IMR-90 (cell line): ENCODE measurements at regions not wholly inside any gene's neighbourhood (a gene's known extent, or its start where the extent isn't known, plus 50 kb on each side); places are given as distances from the start of the nearest gene placed in this dataset.
"Not testable (repeated sequence)": the region's sequence is repeated elsewhere in the genome, so short reads cannot be mapped to it uniquely, and the experiment has no call there.

Experiments used
- ATAC-seq: fragments of 200-7000 bp; cut with Tn5 transposase; 2 replicates; pipeline ENCODE4 v1.9.1; 2020; ENCODE audit warnings: low read depth, mild to moderate bottlenecking, moderate library complexity
- BruUV-seq: library from RNA; stranded (reverse); fragments of 400-500 nt; replicated peaks from 2 replicates; lab custom pipeline; 2021; lab: Mats Ljungman, UMichigan
- CTCF ChIA-PET: fragments of 300-600 bp; formaldehyde crosslinking; extraction: SDS; loops from one replicate; lab custom pipeline; 2021; ENCODE audit warnings: antibody characterized with exemption; lab: Yijun Ruan, JAX
- POLR2A ChIA-PET: fragments of 300-600 bp; sonication (Branson Sonifier 250); formaldehyde crosslinking; loops from one replicate; lab custom pipeline; 2022; ENCODE audit warnings: antibody characterized with exemption; ENCODE audit not compliant: unreplicated experiment; lab: Charles Lee
- DNase-seq: peaks from one replicate; pipeline ENCODE4 v3.0.0; 2013
- H2AFZ ChIP-seq: replicated peaks from 2 replicates; pipeline ENCODE3; 2013; ENCODE audit warnings: low read length, mild to moderate bottlenecking; ENCODE audit not compliant: poor library complexity
- H2AK5ac ChIP-seq: 2 replicates; pipeline ENCODE4 v1.6.1; 2013; ENCODE audit warnings: low read depth, low read length, inconsistent platforms
- H2AK9ac ChIP-seq: replicated peaks from 2 replicates; pipeline ENCODE3; 2013; ENCODE audit warnings: mild to moderate bottlenecking, low read depth, low read length, moderate library complexity; ENCODE audit not compliant: poor library complexity
- H2BK120ac ChIP-seq: 2 replicates; pipeline ENCODE4 v1.6.1; 2013; ENCODE audit warnings: low read depth, low read length, inconsistent platforms
- H2BK15ac ChIP-seq: 3 replicates; pipeline ENCODE4 v1.6.1; 2013; ENCODE audit warnings: low read depth, low read length, inconsistent platforms
- H2BK20ac ChIP-seq: 2 replicates; pipeline ENCODE4 v1.6.1; 2013; ENCODE audit warnings: low read depth, mild to moderate bottlenecking, inconsistent platforms, low read length, moderate library complexity
- H2BK5ac ChIP-seq: 2 replicates; pipeline ENCODE4 v1.6.1; 2013; ENCODE audit warnings: mild to moderate bottlenecking, low read depth, low read length, inconsistent platforms; ENCODE audit not compliant: poor library complexity, severe bottlenecking
- H3K14ac ChIP-seq: replicated peaks from 2 replicates; pipeline ENCODE4 v1.6.1; 2013; ENCODE audit warnings: low read depth, low read length, inconsistent platforms
- H3K18ac ChIP-seq: 2 replicates; pipeline ENCODE4 v1.6.1; 2013; ENCODE audit warnings: low read depth, low read length, control low read depth
- H3K23ac ChIP-seq: 2 replicates; pipeline ENCODE4 v1.6.1; 2013; ENCODE audit warnings: low read depth, low read length, inconsistent platforms
- H3K27ac ChIP-seq: 2 replicates; pipeline ENCODE4 v1.5.1; 2013; ENCODE audit warnings: mild to moderate bottlenecking, control low read depth, low read length; ENCODE audit not compliant: insufficient read depth
- H3K27me3 ChIP-seq: 2 replicates; pipeline ENCODE4 v1.6.1; 2013; ENCODE audit warnings: low read length; ENCODE audit not compliant: control insufficient read depth, insufficient read depth
- H3K36me3 ChIP-seq: 2 replicates; pipeline ENCODE4 v1.6.1; 2013; ENCODE audit warnings: low read length, mixed read lengths; ENCODE audit not compliant: control insufficient read depth, insufficient read depth
- H3K4ac ChIP-seq: 2 replicates; pipeline ENCODE4 v1.6.1; 2013; ENCODE audit warnings: low read depth, low read length, inconsistent platforms
- H3K4me1 ChIP-seq: 2 replicates; pipeline ENCODE4 v1.6.1; 2013; ENCODE audit warnings: low read length, mixed read lengths; ENCODE audit not compliant: control insufficient read depth, insufficient read depth
- H3K4me2 ChIP-seq: 2 replicates; pipeline ENCODE4 v1.6.1; 2013; ENCODE audit warnings: low read depth, mild to moderate bottlenecking, control low read depth, low read length, moderate library complexity
- H3K4me3 ChIP-seq: 2 replicates; pipeline ENCODE4 v1.5.1; 2013; ENCODE audit warnings: low read depth, mild to moderate bottlenecking, control low read depth, low read length, moderate library complexity; ENCODE audit not compliant: insufficient read depth
- H3K56ac ChIP-seq: 2 replicates; pipeline ENCODE4 v1.6.1; 2013; ENCODE audit warnings: low read length, inconsistent platforms; ENCODE audit not compliant: insufficient read depth; ENCODE audit errors: extremely low read depth
- H3K79me1 ChIP-seq, 2 experiments: 2 replicates each; pipeline ENCODE4 v1.6.1; 2013; ENCODE audit warnings: low read length in 2 of 2, inconsistent platforms in 1 of 2, low read depth in 1 of 2
- H3K9ac ChIP-seq: 2 replicates; pipeline ENCODE4 v1.6.1; 2013; ENCODE audit warnings: low read depth, low read length, control low read depth
- H3K9me1 ChIP-seq: 2 replicates; pipeline ENCODE4 v1.6.1; 2013; ENCODE audit warnings: low read length, inconsistent platforms; ENCODE audit not compliant: insufficient read depth
- H3K9me3 ChIP-seq: 2 replicates; pipeline ENCODE4 v1.6.1; 2013; ENCODE audit warnings: low read length; ENCODE audit not compliant: control insufficient read depth, insufficient read depth
- H4K20me1 ChIP-seq: 2 replicates; pipeline ENCODE4 v1.6.1; 2013; ENCODE audit warnings: low read length, inconsistent platforms; ENCODE audit not compliant: insufficient read depth
- H4K5ac ChIP-seq: 2 replicates; pipeline ENCODE4 v1.6.1; 2013; ENCODE audit warnings: mild to moderate bottlenecking, low read depth, low read length, control low read depth
- H4K8ac ChIP-seq, 2 experiments: 2 replicates each; pipeline ENCODE4 v1.6.1; 2013; ENCODE audit warnings: low read depth in 2 of 2, low read length in 2 of 2, control low read depth in 1 of 2, inconsistent platforms in 1 of 2
- H4K91ac ChIP-seq: 2 replicates; pipeline ENCODE4 v1.6.1; 2013; ENCODE audit warnings: low read depth, low read length, inconsistent platforms; ENCODE audit not compliant: insufficient read depth
- CEBPB ChIP-seq: IDR thresholded peaks from 2 replicates; pipeline ENCODE4 v1.6.1; 2012; ENCODE audit warnings: low read depth, low read length, improper control_type of control experiment
- FOS ChIP-seq: fragments of 150-350 bp; IDR thresholded peaks from 2 replicates; pipeline ENCODE4 v1.6.1; 2016; ENCODE audit warnings: low read depth, low read length
- MAZ ChIP-seq: IDR thresholded peaks from 2 replicates; pipeline ENCODE4 v1.6.1; 2012; ENCODE audit warnings: low read depth, mild to moderate bottlenecking, low read length, improper control_type of control experiment, moderate library complexity, borderline replicate concordance
- MXI1 ChIP-seq: IDR thresholded peaks from 2 replicates; pipeline ENCODE4 v1.6.1; 2012; ENCODE audit warnings: low read depth, mild to moderate bottlenecking, low read length, moderate library complexity, borderline replicate concordance
- SMC3 ChIP-seq: fragments of 150-350 bp; IDR thresholded peaks from 2 replicates; pipeline ENCODE4 v1.6.1; 2016; ENCODE audit warnings: low read depth, mild to moderate bottlenecking, antibody characterized with exemption, low read length, moderate library complexity
- WGBS, 2 experiments: methylation state at CpG; one replicate each; pipeline versions ENCODE4 v1.1.5 to v1.1.7; 2013; ENCODE audit warnings: missing lambda C conversion rate in 2 of 2; ENCODE audit not compliant: insufficient read length in 1 of 2; ENCODE audit errors: extremely low coverage in 2 of 2; 5-methylcytosine and 5-hydroxymethylcytosine counted together
- dilution Hi-C: fragments of 300-500 bp; cut with HindIII; formaldehyde crosslinking; loops from one replicate; pipeline ENCODE4 v1.14.3; 2018; ENCODE audit warnings: low sequenced_read_pairs; ENCODE audit not compliant: unreplicated experiment
- in situ Hi-C: fragments of 300-500 bp; cut with MboI; formaldehyde crosslinking; loops from 3 replicates; pipeline ENCODE4 v1.14.3; 2019; ENCODE audit warnings: low sequenced_read_pairs, inconsistent platforms, mixed read lengths
- intact Hi-C: fragments of 100-400 bp; cut with micrococcal nuclease; formaldehyde crosslinking; loops from 2 replicates; pipeline ENCODE4 v1.10.0; 2022
- TF ChIP-seq, protein P1 (sequence below): fragments of 150-350 bp; IDR thresholded peaks from 2 replicates; pipeline ENCODE4 v1.6.1; 2017; ENCODE audit warnings: mild to moderate bottlenecking, antibody characterized with exemption, low read length, low read depth
- TF ChIP-seq, protein P2 (sequence below): conservative IDR thresholded peaks from 2 replicates; pipeline ENCODE4 v1.5.1; 2012; ENCODE audit warnings: mild to moderate bottlenecking, low read depth, low read length, improper control_type of control experiment

GRCh38 chr14:106396999-106397398 is 870.6 kb downstream of the TMEM121 start:
- Histone ChIP-seq H3K23ac (no peak overlapping the region), H3K56ac (no peak overlapping the region), H3K9ac (no peak overlapping the region), H4K5ac (no peak overlapping the region), H3K4me3 (no peak overlapping the region), H3K9me1 (no peaks in the 10 kb centered on the region), H3K27ac (no peak overlapping the region), H3K18ac (no peak overlapping the region), H4K91ac (no peak overlapping the region), H3K36me3 (no peaks in the 10 kb centered on the region), H2AFZ (no peak overlapping the region), H2BK120ac (no peak overlapping the region), H3K4me1 (no peaks in the 10 kb centered on the region), H3K4me2 (no peak overlapping the region), H4K20me1 (no peaks in the 10 kb centered on the region), H2AK9ac (no peak overlapping the region), H3K27me3 (no peaks in the 10 kb centered on the region), H3K9me3 (peaks cover 13% of the 10 kb centered on the region), H2BK15ac (no peak overlapping the region), H2BK5ac (no peak overlapping the region), H4K8ac (no peak overlapping the region), H3K14ac (no peak overlapping the region), H3K79me1 (no peaks in the 10 kb centered on the region), H2AK5ac (no peak overlapping the region), H2BK20ac (no peak overlapping the region), H3K4ac (no peak overlapping the region)
- intact Hi-C loops: no loop called here
- ATAC-seq: no peak
- no TSS peak for BruUV-seq
- ChIA-PET POLR2A (no interaction called here), CTCF (no interaction called here)
- WGBS, 2 experiments: no CpG with 5 or more reads among the region's 4 CpGs
- dilution Hi-C loops: no loop called here
- TF ChIP-seq, protein P1, sequence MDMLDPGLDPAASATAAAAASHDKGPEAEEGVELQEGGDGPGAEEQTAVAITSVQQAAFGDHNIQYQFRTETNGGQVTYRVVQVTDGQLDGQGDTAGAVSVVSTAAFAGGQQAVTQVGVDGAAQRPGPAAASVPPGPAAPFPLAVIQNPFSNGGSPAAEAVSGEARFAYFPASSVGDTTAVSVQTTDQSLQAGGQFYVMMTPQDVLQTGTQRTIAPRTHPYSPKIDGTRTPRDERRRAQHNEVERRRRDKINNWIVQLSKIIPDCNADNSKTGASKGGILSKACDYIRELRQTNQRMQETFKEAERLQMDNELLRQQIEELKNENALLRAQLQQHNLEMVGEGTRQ: no peak
- no peak for TF ChIP-seq MXI1
- TF ChIP-seq SMC3: no peak
- TF ChIP-seq MAZ: no peak
- no peak for TF ChIP-seq FOS
- TF ChIP-seq, protein P2, sequence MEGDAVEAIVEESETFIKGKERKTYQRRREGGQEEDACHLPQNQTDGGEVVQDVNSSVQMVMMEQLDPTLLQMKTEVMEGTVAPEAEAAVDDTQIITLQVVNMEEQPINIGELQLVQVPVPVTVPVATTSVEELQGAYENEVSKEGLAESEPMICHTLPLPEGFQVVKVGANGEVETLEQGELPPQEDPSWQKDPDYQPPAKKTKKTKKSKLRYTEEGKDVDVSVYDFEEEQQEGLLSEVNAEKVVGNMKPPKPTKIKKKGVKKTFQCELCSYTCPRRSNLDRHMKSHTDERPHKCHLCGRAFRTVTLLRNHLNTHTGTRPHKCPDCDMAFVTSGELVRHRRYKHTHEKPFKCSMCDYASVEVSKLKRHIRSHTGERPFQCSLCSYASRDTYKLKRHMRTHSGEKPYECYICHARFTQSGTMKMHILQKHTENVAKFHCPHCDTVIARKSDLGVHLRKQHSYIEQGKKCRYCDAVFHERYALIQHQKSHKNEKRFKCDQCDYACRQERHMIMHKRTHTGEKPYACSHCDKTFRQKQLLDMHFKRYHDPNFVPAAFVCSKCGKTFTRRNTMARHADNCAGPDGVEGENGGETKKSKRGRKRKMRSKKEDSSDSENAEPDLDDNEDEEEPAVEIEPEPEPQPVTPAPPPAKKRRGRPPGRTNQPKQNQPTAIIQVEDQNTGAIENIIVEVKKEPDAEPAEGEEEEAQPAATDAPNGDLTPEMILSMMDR: no peak
- no peak for TF ChIP-seq CEBPB
- in situ Hi-C loops: no loop called here
- no peak for DNase-seq

DNA sequence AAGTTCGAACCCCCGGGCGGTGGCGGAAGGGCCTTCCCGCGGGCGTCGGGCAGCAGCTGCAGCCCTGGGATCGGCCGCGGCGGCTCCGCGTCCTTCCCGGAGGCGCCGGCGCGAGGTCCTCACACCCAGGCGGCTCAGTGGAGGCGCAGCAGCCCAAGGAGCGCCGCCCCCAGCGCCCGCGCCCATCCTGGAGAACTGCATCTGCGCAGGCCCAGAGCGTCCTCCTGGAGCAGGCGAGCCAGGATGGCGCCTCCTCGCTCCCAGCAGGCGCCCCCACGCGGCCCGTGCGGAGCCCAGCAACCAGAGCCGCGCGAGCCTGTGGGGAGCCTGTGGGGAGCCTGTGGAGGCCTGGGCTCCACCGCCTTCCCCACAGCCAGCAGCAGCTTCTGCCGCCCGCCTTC is 872.5 kb downstream of the TMEM121 start:
- H2BK20ac ChIP-seq, H4K91ac ChIP-seq, dilution Hi-C loops, H3K56ac ChIP-seq, H3K36me3 ChIP-seq, H2BK120ac ChIP-seq, intact Hi-C loops, H3K27ac ChIP-seq, H3K4me3 ChIP-seq, POLR2A ChIA-PET, in situ Hi-C loops, H4K5ac ChIP-seq, H3K9ac ChIP-seq, H3K27me3 ChIP-seq, H3K14ac ChIP-seq, H4K20me1 ChIP-seq, H3K18ac ChIP-seq, H2BK15ac ChIP-seq, H2AFZ ChIP-seq, H3K23ac ChIP-seq, H3K4me2 ChIP-seq, ATAC-seq, BruUV-seq, H3K4ac ChIP-seq, H3K9me1 ChIP-seq, H2AK5ac ChIP-seq, H3K4me1 ChIP-seq, DNase-seq, H3K9me3 ChIP-seq, H2BK5ac ChIP-seq, H2AK9ac ChIP-seq, H4K8ac ChIP-seq, H3K79me1 ChIP-seq, CTCF ChIA-PET: not testable (repeated sequence)
- no CpG with 5 or more reads among the region's 42 CpGs for WGBS, 2 experiments
